ENCODE measurements at regions not wholly inside any gene's neighbourhood (a gene's known extent, or its start where the extent isn't known, plus 50 kb on each side); places are given as distances from the start of the nearest gene placed in this dataset.
"Not testable (repeated sequence)": the region's sequence is repeated elsewhere in the genome, so short reads cannot be mapped to it uniquely, and the experiment has no call there.

- Histone ChIP-seq H3K4me3 (replicated peaks in 1 of 4; ENCODE audit: control extremely low read depth in 1 of 4, insufficient read depth in 1 of 4, low read depth in 3 of 4, low read length in 4 of 4) (no peak overlapping the region), H4K20me1 (ENCODE audit: control insufficient read depth, extremely low read depth, insufficient read depth, low read length) (no peaks in the 10 kb centered on the region), H3K36me3 (ENCODE audit: control insufficient read depth, insufficient read depth, low read length) (no peaks in the 10 kb centered on the region), H2AFZ (ENCODE audit: low read length) (no peak overlapping the region), H3K79me2 (ENCODE audit: control insufficient read depth, insufficient read depth, low read length) (no peaks in the 10 kb centered on the region), H3K4me2 (ENCODE audit: extremely low read depth, insufficient read depth, low read length) (no peak overlapping the region), H3K4me1 (ENCODE audit: control insufficient read depth, extremely low read depth, insufficient read depth, low read length) (no peaks in the 10 kb centered on the region), H3K27me3 (ENCODE audit: control insufficient read depth, insufficient read depth, low read length) (peaks cover 4% of the 10 kb centered on the region), H3K27ac (ENCODE audit: insufficient read depth, low read length) (no peak overlapping the region), H3K9ac (ENCODE audit: insufficient read depth, low read length) (no peak overlapping the region), H3K9me3 (ENCODE audit: control insufficient read depth, insufficient read depth, low read depth, low read length) (no peaks in the 10 kb centered on the region)
- DNase-seq (ENCODE audit: low read depth in 2 of 2), result no peak
- TF ChIP-seq CTCF (conservative IDR thresholded peaks at IDR 0.05 in 1 of 2, IDR thresholded peaks at IDR 0.05 in 1 of 2; ENCODE audit: low read depth in 1 of 2, low read length in 2 of 2), result no peak
- no peak for TF ChIP-seq EZH2 (IDR thresholded peaks at IDR 0.05; ENCODE audit: low read length, missing control alignments)
These were observed 81.0 kb upstream of the BRD7 start for GRCh38 chr16:50449800-50450199.

GRCh38 chr16:50448981-50449380 lies 80.2 kb upstream of the BRD7 start:
- Histone ChIP-seq H3K79me2 (ENCODE audit: control insufficient read depth, insufficient read depth, low read length) (no peaks in the 10 kb centered on the region), H2AFZ (ENCODE audit: low read length) (no peak overlapping the region), H3K27ac (ENCODE audit: insufficient read depth, low read length) (no peak overlapping the region), H3K4me3 (replicated peaks in 1 of 4; ENCODE audit: control extremely low read depth in 1 of 4, insufficient read depth in 1 of 4, low read depth in 3 of 4, low read length in 4 of 4) (no peak overlapping the region), H3K36me3 (ENCODE audit: control insufficient read depth, insufficient read depth, low read length) (no peaks in the 10 kb centered on the region), H3K4me2 (ENCODE audit: extremely low read depth, insufficient read depth, low read length) (no peak overlapping the region), H4K20me1 (ENCODE audit: control insufficient read depth, extremely low read depth, insufficient read depth, low read length) (no peaks in the 10 kb centered on the region), H3K9me3 (ENCODE audit: control insufficient read depth, insufficient read depth, low read depth, low read length) (no peaks in the 10 kb centered on the region), H3K27me3 (ENCODE audit: control insufficient read depth, insufficient read depth, low read length) (peaks cover 4% of the 10 kb centered on the region), H3K9ac (ENCODE audit: insufficient read depth, low read length) (no peak overlapping the region), H3K4me1 (ENCODE audit: control insufficient read depth, extremely low read depth, insufficient read depth, low read length) (no peaks in the 10 kb centered on the region)
- TF ChIP-seq EZH2 (IDR thresholded peaks at IDR 0.05; ENCODE audit: low read length, missing control alignments) (no peak), CTCF (conservative IDR thresholded peaks at IDR 0.05 in 1 of 2, IDR thresholded peaks at IDR 0.05 in 1 of 2; ENCODE audit: low read depth in 1 of 2, low read length in 2 of 2) (no peak)
- no peak for DNase-seq (ENCODE audit: low read depth in 2 of 2)

- Histone ChIP-seq H3K4me2 (ENCODE audit: extremely low read depth, insufficient read depth, low read length) (no peak overlapping the region), H4K20me1 (ENCODE audit: control insufficient read depth, extremely low read depth, insufficient read depth, low read length) (no peaks in the 10 kb centered on the region), H3K9me3 (ENCODE audit: control insufficient read depth, insufficient read depth, low read depth, low read length) (no peaks in the 10 kb centered on the region), H3K4me1 (ENCODE audit: control insufficient read depth, extremely low read depth, insufficient read depth, low read length) (no peaks in the 10 kb centered on the region), H3K27me3 (ENCODE audit: control insufficient read depth, insufficient read depth, low read length) (peaks cover 4% of the 10 kb centered on the region), H3K4me3 (replicated peaks in 1 of 4; ENCODE audit: control extremely low read depth in 1 of 4, insufficient read depth in 1 of 4, low read depth in 3 of 4, low read length in 4 of 4) (no peak overlapping the region), H3K36me3 (ENCODE audit: control insufficient read depth, insufficient read depth, low read length) (no peaks in the 10 kb centered on the region), H3K79me2 (ENCODE audit: control insufficient read depth, insufficient read depth, low read length) (no peaks in the 10 kb centered on the region), H3K27ac (ENCODE audit: insufficient read depth, low read length) (no peak overlapping the region), H2AFZ (ENCODE audit: low read length) (no peak overlapping the region), H3K9ac (ENCODE audit: insufficient read depth, low read length) (no peak overlapping the region)
- no peak for TF ChIP-seq EZH2 (IDR thresholded peaks at IDR 0.05; ENCODE audit: low read length, missing control alignments)
- TF ChIP-seq CTCF (conservative IDR thresholded peaks at IDR 0.05 in 1 of 2, IDR thresholded peaks at IDR 0.05 in 1 of 2; ENCODE audit: low read depth in 1 of 2, low read length in 2 of 2), result no peak
- no peak for DNase-seq (ENCODE audit: low read depth in 2 of 2)
These were observed 79.7 kb upstream of the BRD7 start for GRCh38 chr16:50448522-50448921.

- not testable (repeated sequence) for H2AFZ ChIP-seq (ENCODE audit: low read length); H3K4me1 ChIP-seq (ENCODE audit: control insufficient read depth, extremely low read depth, insufficient read depth, low read length); H3K4me3 ChIP-seq (replicated peaks in 1 of 4; ENCODE audit: control extremely low read depth in 1 of 4, insufficient read depth in 1 of 4, low read depth in 3 of 4, low read length in 4 of 4); H3K9me3 ChIP-seq (ENCODE audit: control insufficient read depth, insufficient read depth, low read depth, low read length); H3K27ac ChIP-seq (ENCODE audit: insufficient read depth, low read length); H3K27me3 ChIP-seq (ENCODE audit: control insufficient read depth, insufficient read depth, low read length); H3K4me2 ChIP-seq (ENCODE audit: extremely low read depth, insufficient read depth, low read length); H3K36me3 ChIP-seq (ENCODE audit: control insufficient read depth, insufficient read depth, low read length); DNase-seq (ENCODE audit: low read depth in 2 of 2); H4K20me1 ChIP-seq (ENCODE audit: control insufficient read depth, extremely low read depth, insufficient read depth, low read length); H3K79me2 ChIP-seq (ENCODE audit: control insufficient read depth, insufficient read depth, low read length); H3K9ac ChIP-seq (ENCODE audit: insufficient read depth, low read length)
These were observed 78.6 kb upstream of the BRD7 start for GRCh38 chr16:50447386-50447785.
